ENCODE measurements at regions not wholly inside any gene's neighbourhood (a gene's known extent, or its start where the extent isn't known, plus 50 kb on each side); places are given as distances from the start of the nearest gene placed in this dataset.

DNA sequence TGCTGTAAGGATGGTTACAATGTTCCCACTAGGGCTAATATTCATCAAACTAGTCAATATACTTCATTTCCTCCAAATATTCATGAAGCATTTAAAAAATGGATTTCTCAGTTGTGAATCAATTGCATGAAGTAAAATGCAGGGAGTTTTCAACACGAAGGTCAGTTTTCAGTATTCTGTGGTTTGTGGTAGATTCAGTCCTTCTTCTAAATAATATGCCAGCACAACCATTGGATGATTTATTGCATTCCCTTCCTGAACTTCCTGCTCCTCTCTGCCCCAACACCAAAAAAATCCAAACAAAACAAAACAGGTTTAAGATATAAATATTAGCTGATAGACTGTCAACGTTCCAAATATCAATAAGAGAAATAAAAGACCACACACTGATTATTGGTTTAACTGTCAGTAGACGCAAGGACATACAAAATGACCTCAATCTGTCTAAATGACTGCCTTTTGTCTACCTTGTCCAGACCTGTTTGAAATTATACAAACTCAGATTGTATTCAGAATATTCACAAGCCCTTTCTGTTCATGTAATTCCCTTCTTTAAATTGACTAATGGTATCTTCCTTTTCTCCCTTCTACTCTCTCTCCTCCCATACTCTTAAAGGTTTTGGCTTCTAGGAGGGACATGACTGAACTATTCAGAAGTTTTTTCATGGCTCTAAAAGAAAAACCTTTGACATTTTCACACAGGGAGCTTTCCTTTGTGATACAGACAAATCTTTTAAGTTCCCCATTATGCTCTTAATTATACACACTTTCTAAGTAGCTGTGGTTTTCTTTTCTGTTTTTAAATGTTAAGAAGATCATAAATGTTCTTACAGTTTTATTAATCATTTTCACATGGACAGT, 92.6 kb upstream of the STT3B start:
- DNase-seq = no peak

DNA sequence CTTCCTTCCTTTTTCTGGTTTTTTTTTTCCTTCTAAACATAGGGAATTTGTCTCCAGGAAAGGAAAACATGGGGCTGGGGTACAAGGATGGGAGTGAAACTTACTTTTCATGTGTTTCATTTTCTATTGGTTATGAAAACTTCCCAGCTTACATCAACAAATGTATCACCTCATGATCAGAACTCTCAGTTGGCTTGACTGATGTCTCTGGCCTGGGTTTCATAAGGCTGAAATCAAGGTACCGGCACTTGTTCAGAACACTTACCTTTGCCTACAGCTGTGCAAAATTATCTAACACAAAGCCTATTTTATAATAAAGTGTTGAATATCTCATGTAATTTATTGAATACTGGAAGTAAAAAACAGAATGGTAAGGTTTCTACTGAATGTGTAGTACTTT, 91.8 kb upstream of the STT3B start:
- no peak for DNase-seq

DNA sequence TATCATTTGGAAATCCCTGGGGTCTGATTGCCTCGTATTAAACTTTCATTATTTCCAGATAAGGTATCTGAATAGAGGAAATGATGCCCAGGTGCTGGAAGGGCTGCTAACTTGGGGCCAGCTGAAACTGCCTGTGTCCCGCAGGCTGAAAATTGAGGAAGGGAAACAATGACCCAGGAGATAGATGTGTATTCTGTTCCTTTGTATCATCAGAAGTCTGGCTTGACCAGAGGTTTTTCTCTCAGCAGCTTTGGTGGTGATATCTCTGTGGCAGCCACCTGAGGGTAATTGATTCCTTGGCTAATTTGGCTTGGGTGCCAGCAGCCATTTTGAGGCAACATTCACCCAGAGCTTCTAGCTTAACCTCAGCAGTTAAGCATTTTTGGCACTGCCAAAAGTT, 90.0 kb upstream of the STT3B start:
- no peak for DNase-seq

DNA sequence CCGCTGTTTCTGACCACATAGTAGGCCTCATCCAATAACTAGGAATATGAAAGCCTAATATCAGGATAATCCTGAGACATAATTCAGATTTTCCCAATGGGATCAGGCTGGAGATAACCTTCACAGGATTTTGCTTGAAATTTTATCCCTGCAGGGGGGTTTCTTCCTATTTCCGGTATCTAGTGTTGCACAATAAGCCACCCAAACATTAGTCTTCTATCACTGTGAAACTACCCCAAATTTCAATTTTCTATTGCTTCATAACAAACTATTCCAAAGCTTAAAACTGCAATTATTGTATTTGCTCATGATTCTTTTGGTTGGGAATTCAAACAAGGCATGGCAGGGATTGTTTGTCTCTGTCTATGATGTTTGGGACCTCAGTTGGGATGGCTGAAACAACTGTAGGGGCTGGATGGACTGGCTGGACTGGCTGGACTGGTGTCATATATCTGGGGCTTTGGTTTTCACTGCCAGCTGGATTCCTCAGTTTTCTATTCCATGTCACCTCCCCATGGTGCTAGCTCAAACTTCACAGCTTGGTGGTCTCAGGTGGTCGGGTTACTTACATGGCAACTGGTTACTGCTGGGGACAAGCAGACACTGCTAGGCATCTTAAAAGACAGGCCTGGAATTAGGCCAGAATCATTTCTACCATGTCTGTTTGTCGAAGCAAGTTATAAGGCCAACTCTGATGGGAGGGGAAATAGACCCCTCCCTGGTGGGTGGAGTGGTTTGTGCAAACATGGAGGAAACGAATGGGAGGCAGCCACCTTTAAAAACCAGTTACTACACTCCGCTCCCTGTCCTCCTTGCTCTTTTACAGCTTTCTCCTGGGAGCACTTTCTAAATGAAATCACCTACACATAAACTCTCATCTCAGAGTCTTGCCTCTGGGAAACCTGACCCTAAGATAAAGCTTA, 88.2 kb upstream of the STT3B start:
- no peak for DNase-seq

DNA sequence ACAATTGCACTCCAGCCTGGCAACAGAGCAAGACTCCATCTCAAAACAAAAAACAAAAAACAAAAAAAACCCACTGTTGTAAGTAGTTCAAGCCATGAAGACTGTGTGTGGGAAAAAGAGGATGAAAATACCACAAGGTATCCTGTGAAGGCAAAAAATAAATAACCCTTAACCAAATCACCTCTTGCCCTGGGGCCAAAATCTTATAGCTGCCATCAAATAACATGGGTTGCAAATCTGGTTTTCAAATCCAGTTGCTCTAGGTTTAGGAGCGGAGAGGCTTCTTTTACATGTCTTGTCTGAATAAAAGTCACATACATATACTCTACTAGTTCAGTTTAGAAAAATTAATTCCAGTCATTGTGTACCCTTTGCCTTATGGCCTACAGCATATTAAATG, 87.0 kb upstream of the STT3B start:
- DNase-seq = no peak

DNA sequence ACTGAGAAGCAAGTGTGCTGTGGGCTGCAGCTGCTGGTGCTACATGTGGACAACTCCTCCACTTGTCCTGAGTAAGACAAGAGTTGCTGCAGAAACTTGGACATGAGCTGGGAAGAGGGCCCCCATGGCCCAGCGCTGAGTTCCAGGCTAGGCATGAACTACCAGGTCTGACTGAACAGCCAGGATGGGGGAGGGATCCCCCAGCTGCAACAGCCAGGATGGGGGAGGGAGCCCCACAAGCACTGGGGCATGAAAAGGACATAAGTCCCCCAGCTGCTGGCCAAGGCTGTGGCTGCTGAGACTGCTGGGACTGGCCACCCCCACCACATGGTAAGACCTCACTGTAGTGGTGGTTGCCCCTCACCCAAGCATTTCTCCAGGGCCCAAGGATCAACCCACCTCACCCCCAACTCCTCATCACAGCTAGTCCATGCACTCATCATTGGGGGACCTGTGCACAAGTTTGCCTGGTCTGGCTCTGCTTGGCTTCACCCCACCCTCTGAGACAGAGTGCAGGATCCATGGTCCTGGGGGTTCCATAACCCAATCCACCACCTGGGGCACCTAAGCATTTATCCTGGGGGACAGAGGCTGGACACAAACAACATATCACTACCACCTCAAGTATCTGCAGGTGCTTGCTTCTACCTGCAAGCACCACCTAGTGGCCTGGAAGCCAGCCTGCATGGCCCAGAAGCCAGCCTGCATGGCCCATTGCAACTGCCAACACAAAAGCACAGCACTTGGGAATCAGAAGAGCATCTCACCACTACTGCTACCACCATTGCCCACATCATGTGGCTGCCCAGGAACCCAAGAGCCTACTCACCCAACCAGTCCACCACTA, 84.5 kb upstream of the STT3B start:
- peak in 1 of 2 experiments; percentile 4 for DNase-seq

DNA sequence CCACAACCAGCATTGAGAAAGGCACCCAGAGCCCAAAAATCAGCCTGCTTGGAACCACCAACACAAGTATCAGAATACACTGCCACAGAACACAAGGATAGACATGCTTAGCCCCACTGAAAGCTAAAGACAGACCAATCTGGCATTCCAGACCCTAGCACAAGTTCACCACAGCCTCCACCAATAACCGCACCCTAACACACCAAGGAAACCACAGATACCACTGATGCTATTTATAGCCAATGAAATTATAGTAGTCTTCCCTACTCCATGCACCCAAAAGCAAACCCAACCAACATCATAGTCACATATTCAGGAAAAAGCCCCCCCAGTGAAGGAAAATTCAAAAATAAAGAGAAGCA, 83.9 kb upstream of the STT3B start:
- no peak for DNase-seq

DNA sequence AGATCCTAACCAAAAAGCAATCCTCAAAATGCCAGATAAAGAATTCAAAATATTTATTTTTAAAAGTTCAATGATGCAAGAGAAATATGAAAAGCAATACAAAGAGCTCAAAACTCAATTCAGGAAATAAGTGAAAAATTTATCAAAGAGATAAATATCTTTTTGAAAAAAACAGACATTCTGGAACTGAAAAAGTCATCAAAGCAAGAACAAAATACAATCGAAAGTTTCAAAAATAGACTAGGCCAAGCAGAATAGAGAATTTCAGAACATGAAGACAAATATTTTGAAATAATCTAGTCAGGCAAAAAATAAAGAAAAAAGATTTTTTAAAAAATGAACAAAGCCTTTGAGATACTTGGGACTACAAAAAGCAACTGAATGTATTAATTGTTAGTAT, 83.4 kb upstream of the STT3B start:
- no peak for DNase-seq

DNA sequence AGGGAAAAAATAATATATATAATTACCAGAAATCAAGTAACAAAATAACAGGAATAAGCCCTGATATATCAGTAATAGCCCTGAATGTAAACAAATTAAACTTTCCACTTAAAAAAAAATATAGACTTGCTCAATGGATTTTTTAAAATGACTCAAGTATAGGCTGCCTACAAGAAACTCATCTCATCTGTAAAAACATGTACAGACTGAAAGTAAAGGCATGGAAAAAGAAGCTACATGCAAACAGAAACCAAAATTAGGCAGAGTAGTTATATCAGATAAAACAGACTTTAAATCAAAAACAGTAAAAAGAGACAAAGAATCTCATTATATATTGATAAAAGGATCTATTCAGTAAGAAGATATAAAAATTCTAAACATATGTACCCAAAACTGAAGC, 82.4 kb upstream of the STT3B start:
- no peak for DNase-seq

DNA sequence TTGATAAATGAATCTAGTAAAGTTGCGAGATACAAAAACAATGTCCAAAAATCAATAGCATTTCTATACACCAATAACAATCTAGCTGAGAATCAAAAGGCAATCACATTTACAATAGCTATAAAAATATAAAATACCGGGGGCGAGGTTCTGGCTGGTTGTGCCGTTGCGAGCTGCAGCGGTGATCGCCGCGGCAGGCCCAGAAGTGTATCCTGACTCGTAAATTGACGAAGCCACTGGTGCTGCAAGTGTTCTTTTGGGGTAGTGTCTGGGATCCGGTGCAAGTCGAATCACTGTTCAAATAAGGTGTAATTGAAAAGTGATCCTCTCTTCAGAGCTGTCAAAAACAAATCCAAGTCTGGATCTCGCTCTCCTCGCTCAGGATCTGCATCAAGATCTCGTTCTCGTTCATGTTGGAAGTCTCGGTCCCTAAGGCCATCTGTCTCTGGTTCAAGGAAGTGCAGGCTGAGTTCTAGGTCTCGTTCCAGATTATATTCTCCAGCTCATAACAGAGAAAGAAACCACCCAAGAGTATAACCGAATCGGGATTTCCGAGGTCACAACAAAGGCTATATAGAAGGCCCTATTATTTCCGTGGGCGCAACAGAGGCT, 80.1 kb upstream of the STT3B start:
- DNase-seq = no peak

DNA sequence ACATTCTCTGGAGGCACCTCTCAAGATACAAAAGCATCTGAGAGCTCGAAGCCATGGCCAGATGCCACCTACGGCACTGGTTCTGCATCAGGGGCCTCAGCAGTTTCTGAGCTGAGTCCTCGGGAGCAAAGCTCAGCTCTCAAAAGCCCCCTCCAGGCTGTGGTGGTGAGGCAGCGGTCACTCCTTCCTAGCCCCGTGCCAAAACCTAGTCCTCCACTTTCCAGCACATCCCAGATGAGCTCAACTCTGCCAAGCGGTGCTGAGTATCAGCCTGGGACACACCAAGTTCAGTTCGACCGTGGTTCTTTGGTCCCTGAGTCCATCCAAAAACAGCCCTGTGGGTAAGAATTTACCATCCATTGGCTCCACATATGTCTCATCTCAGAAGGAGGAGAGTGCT, 79.3 kb upstream of the STT3B start:
- no peak for DNase-seq

DNA sequence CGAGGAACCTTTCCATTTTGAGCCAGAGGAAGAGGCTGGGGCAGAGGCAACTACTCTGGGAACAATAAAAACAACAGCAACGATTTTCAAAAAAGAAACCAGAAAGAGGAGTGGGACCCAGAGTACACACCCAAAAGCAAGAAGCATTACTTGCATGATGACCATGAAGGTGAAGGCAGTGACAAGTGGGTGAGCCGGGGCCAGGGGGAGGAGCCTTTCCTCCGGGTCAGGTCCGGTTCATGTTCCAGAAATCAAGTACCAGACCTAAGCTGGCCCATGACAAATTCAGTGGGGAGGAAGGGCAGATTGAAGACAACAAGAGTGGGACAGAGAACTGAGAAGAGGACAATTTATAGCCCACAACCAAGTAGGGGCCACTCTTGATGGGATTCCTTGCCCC, 77.2 kb upstream of the STT3B start:
- DNase-seq = no peak

DNA sequence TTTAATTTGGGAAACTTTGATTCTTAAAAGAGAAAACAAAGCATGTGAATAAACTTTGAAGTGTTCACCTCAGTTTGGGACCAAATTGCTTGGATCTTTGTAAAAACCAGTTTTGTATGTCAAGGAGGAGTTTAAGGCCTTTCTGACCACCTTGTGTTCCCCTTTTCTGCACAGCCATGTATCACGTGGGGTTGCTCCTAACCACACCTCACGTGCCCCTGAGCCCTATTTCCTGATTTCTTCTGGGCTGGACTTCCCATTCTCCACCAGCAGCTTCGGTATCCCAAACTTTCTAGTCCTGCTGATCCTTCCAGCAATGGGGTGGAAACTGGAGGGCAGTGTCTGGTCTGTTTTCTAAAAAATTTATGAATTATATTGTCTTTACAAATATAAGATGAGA, 76.4 kb upstream of the STT3B start:
- DNase-seq = no peak

DNA sequence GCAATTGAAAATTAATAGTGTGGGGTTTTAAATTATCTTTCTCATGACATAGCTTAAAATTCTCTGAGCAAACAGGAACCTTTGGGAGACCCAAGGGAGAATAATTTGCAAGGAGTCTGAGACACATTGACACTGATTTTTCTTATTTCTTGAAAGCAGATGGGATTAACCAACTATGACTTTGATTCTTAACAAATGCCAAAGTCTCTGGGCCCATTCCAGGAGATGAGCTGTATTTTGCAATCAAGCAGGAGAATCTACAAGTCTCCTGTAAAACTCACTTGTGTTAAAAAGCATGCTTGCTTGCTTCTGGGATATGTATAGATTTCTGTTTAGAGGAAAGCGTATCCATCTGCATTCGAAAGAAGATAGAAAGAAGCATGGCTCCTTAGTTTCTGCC, 71.3 kb upstream of the STT3B start:
- DNase-seq = no peak

DNA sequence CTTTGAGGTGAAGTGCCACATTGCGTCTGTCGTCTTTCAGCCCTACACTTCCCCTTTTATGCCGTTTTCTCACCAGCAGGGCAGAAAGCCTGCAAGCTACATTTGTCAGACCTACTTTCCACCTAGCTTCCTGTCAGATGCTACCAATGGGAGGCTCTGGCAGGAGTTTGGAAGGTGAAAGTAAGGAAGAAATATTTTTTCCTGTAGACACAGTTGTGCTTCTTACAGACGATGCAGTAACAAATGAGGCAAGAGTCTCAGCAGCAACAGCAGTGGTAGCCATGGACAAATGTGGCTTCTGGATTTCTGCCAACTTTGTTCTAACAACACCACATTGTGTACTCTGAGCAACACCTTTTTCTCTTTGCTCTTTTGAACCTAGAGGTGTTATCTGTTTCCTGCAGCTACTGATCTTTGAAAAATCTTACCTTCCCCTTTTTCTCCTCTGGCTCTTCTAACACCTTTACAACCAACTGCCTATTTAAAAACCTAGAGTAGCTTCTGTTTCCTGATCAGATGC, 70.6 kb upstream of the STT3B start:
- peak in 1 of 2 experiments; percentile 30 for DNase-seq

DNA sequence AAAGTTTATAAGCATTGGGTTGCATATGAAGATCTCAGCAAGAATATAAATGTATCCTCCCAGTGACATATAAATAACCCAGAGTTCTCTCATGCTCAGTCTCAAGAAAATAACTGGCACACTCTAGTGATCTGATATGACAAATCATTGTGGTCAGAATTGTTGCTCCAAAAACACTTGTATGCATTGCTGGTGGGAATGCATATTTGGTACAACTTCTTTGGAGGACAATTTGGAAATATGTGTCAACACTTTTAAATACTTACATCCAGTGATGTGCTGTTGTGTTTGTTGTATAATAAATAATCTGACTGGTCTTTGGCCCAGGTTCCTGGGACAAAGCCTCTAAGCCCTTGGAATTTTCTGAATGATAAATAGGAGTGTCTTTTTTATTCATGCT, 66.7 kb upstream of the STT3B start:
- DNase-seq = no peak

DNA sequence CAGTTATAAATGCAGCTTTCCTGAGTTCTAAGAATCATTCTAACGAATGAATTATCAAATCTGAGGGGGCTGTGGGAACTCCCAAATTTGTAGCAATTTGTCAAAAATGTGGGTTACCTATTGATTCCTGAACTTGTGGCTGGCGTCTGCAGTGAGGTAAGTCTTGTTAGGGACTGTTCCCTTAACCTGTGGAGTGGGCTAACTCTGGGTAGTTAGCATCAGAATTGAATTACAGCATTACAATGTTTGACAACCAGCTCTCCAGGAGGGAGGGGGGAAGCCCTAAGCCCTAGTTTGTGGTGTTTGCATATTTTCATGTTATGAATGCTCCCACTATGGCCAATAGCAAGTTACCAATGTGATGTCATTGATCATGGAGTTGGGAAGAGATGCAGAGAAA, 65.9 kb upstream of the STT3B start:
- no peak for DNase-seq

DNA sequence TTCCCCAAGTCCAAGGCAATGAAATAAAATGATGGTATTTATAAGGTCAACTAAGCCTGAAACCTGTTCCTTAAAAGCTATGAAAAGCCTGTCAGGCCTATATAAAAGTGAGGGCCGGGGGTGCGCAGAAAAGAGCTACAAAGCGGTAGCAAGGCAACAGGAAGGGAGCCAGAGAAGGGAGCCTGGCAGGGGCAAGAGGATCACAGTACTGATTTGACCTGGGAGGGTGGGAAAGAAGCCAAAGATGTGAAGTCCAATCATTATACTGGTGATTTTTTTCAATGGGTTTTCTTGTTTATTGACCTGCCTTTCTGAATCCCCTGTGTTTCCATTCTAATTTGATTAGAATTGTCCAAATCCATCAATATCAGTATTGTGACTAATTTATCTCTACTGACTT, 64.3 kb upstream of the STT3B start:
- no peak for DNase-seq

DNA sequence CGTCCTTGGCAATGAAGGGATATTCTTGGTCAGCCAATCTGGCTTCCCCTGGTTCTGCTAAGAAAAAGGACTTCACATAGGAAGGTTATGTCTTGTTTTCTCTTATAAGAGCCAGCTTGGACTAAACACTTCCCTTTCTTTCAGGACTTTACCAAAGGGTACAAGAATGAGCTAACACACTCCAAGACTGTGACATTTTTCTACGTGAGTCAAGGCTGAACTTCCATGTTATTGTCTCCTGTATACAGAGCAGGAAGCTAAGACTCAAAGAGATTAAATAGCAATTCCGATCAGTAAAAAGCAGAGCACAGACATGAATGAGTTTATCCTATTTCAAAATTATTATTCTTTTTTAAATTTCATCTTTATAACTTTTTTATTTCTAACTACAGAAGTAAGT, 63.3 kb upstream of the STT3B start:
- DNase-seq = no peak

DNA sequence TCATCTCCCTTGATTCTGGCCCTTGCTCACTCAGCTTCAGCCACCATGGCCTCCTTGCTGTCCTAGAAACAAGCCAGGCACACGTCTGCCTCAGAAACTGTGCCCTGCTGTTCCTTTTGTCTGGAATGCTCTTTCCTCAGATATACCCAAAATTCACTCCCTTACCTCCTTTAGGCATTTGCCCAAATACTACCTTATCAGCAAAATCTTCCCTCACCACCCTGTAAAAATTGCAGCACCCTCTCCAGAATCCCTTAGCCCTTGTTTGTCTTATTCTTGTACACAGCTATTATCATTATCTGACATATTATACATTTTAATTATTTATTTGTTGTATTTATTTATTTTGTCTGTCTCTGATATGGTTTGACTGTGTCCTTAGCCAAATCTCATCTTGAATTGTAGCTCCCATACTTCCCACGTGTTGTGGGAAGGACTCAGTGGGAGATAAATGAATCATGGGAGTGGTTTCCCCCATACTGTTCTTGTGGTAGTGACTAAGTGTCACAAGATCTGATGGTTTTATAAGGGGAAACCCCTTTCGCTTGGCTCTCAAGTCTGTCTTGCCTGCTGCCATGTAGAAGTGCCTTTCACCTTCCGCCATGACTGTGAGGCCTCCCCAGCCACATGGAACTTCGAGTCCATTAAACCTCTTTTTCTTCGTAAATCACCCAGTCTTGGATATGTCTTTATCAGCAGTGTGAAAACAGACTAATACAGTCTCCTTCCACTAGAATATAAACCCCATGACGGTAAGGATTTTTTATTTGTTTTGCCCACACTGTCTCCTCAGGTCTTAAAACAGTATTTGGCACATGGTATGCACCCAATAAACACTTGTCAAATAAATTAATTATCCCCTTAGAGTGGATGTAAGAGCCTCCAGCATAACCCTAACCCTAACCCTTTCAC, 60.0 kb upstream of the STT3B start:
- DNase-seq = no peak

DNA sequence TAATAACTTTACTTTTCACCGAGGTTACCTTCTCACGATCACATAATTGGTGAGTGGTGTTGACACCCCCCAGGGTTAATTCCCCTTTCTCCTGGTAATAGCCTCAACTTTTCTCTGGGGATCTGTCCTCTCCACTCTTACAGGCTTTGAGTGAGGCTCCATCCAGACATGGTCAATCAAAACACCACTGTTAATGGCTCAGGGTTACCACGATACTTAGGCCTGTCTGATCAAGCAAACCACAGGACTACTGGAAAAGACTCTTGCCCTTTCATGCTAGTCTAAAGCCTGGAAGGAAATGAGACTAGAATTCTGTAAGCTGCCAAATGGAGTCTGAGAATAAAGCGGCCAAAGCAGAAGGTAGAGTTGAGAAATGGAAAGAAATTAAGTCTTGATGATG, 56.5 kb upstream of the STT3B start:
- DNase-seq = no peak

DNA sequence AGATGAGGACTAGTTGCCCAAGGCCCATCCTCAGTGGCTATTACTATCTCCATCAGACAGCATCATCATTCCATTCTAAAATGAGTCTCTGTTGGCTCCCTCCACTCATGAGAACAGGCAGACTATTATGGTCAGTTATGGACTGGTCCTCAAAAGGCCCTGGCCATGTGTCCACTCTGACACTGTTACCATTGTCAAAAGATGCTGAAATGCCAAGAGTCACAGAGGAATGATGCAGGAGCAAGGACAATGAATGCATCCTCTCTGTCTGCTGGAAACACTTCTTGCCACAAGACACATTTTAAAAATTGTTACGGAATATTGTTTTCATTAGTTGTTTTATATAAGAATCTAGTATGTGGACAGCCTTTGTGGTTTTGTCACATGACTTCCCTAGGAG, 53.3 kb upstream of the STT3B start:
- no peak for DNase-seq
